Liver (tissue), 3 donors: ENCODE measurements at regions not wholly inside any gene's neighbourhood (a gene's known extent, or its start where the extent isn't known, plus 50 kb on each side); places are given as distances from the start of the nearest gene placed in this dataset.

Source experiments
- ATF3 ChIP-seq: IDR thresholded peaks from 2 replicates; pipeline ENCODE4 v1.6.1; 2016; ENCODE audit warnings: antibody characterized with exemption
- CTCF ChIP-seq: fragments of 150-350 bp; IDR thresholded peaks from 2 replicates; pipeline ENCODE4 v1.5.1; 2017; ENCODE audit warnings: improper control_type of control experiment, low read depth, low read length; ENCODE audit not compliant: missing input control
- EGR1 ChIP-seq, 2 donors: IDR thresholded peaks; 2 replicates each; pipeline ENCODE4 v1.6.1; 2016 to 2018; ENCODE audit warnings: antibody characterized with exemption in 2 of 2, low read depth in 2 of 2
- GABPA ChIP-seq, 2 donors: IDR thresholded peaks in 1 of 2; conservative IDR thresholded peaks in 1 of 2; 2 replicates each; pipeline ENCODE4 v1.6.1; 2016; ENCODE audit warnings: antibody characterized with exemption in 2 of 2, mild to moderate bottlenecking in 1 of 2, moderate library complexity in 1 of 2
- JUND ChIP-seq, 2 donors: IDR thresholded peaks; 2 replicates each; pipeline ENCODE4 v1.6.1; 2016; ENCODE audit warnings: antibody characterized with exemption in 2 of 2
- MAX ChIP-seq: IDR thresholded peaks from 2 replicates; pipeline ENCODE4 v1.6.1; 2016; ENCODE audit warnings: antibody characterized with exemption
- RAD21 ChIP-seq, 2 donors: IDR thresholded peaks; 2 replicates each; pipeline ENCODE4 v1.6.1; 2016; ENCODE audit warnings: antibody characterized with exemption in 2 of 2, mild to moderate bottlenecking in 2 of 2
- REST ChIP-seq: IDR thresholded peaks from 2 replicates; pipeline ENCODE4 v1.6.1; 2016; ENCODE audit warnings: antibody characterized with exemption, mild to moderate bottlenecking
- RXRA ChIP-seq, 2 donors: IDR thresholded peaks; 2 replicates each; pipeline ENCODE4 v1.6.1; 2017 to 2018; ENCODE audit warnings: antibody characterized with exemption in 2 of 2, mild to moderate bottlenecking in 1 of 2
- SP1 ChIP-seq: IDR thresholded peaks from 2 replicates; pipeline ENCODE4 v1.6.1; 2018; ENCODE audit warnings: antibody characterized with exemption, mild to moderate bottlenecking
- TAF1 ChIP-seq: conservative IDR thresholded peaks from 2 replicates; pipeline ENCODE4 v1.6.1; 2016; ENCODE audit warnings: antibody characterized with exemption, mild to moderate bottlenecking
- YY1 ChIP-seq: IDR thresholded peaks from 2 replicates; pipeline ENCODE4 v1.6.1; 2016; ENCODE audit warnings: antibody characterized with exemption, mild to moderate bottlenecking
- ZBTB33 ChIP-seq: IDR thresholded peaks from 2 replicates; pipeline ENCODE4 v1.6.1; 2016; ENCODE audit warnings: antibody characterized with exemption
- donor health status: healthy.
- donor health status: healthy.

GRCh38 chr2:196487417-196487816 lies 152.1 kb upstream of the CCDC150 start:
- TF ChIP-seq CTCF (no peak), GABPA (IDR thresholded peaks at IDR 0.05 in 1 of 2, conservative IDR thresholded peaks at IDR 0.05 in 1 of 2) (no peak), JUND (IDR thresholded peaks at IDR 0.05) (no peak), TAF1 (no peak), SP1 (no peak), REST (no peak), MAX (no peak), ATF3 (no peak), RXRA (IDR thresholded peaks at IDR 0.05) (no peak), ZBTB33 (no peak), EGR1 (IDR thresholded peaks at IDR 0.05; ENCODE audit: low read depth in 2 of 2) (no peak), YY1 (no peak), RAD21 (IDR thresholded peaks at IDR 0.05) (no peak)
